H9 (cell line): ENCODE measurements at regions not wholly inside any gene's neighbourhood (a gene's known extent, or its start where the extent isn't known, plus 50 kb on each side); places are given as distances from the start of the nearest gene placed in this dataset.

ENCODE experiments used
- DNase-seq: peaks from one replicate; pipeline ENCODE4 v3.0.0-alpha.2; 2017
- H2AFZ ChIP-seq: one replicate; pipeline ENCODE4 v1.6.1; 2013; ENCODE audit warnings: mild to moderate bottlenecking, low read length, control low read depth, moderate library complexity
- H2AK5ac ChIP-seq: 2 replicates; pipeline ENCODE4 v1.6.1; 2013; ENCODE audit warnings: low read length, control low read depth, mixed read lengths; ENCODE audit not compliant: insufficient read length
- H2BK120ac ChIP-seq: one replicate; pipeline ENCODE4 v1.6.1; 2013; ENCODE audit warnings: low read depth, mild to moderate bottlenecking, low read length, control low read depth, inconsistent platforms; ENCODE audit not compliant: poor library complexity, severe bottlenecking
- H2BK12ac ChIP-seq: 2 replicates; pipeline ENCODE4 v1.6.1; 2013; ENCODE audit warnings: low read length, control low read depth, mixed read lengths, low read depth; ENCODE audit not compliant: insufficient read length
- H2BK15ac ChIP-seq: 2 replicates; pipeline ENCODE4 v1.6.1; 2013; ENCODE audit warnings: low read depth, low read length, control low read depth
- H2BK20ac ChIP-seq: one replicate; pipeline ENCODE4 v1.6.1; 2013; ENCODE audit warnings: low read depth, mild to moderate bottlenecking, low read length, control low read depth, inconsistent platforms; ENCODE audit not compliant: poor library complexity, severe bottlenecking
- H2BK5ac ChIP-seq: 2 replicates; pipeline ENCODE4 v1.6.1; 2013; ENCODE audit warnings: low read length, control low read depth, mixed read lengths; ENCODE audit not compliant: insufficient read length
- H3K14ac ChIP-seq: 2 replicates; pipeline ENCODE4 v1.6.1; 2013; ENCODE audit warnings: low read length, control low read depth; ENCODE audit not compliant: insufficient read depth
- H3K18ac ChIP-seq: 2 replicates; pipeline ENCODE4 v1.6.1; 2013; ENCODE audit warnings: low read depth, mild to moderate bottlenecking, mixed read lengths, low read length, control low read depth; ENCODE audit not compliant: insufficient read length
- H3K23ac ChIP-seq: 2 replicates; pipeline ENCODE4 v1.6.1; 2013; ENCODE audit warnings: low read length, control low read depth, mixed read lengths, low read depth; ENCODE audit not compliant: insufficient read length
- H3K23me2 ChIP-seq: 2 replicates; pipeline ENCODE4 v1.6.1; 2013; ENCODE audit warnings: low read depth, mild to moderate bottlenecking, mixed read lengths, low read length, control low read depth; ENCODE audit not compliant: insufficient read length, poor library complexity, severe bottlenecking
- H3K27ac ChIP-seq: 2 replicates; pipeline ENCODE4 v1.5.1; 2013; ENCODE audit warnings: low read length, control low read depth, mixed read lengths, low read depth; ENCODE audit not compliant: insufficient read length
- H3K27me3 ChIP-seq: 2 replicates; pipeline ENCODE4 v1.6.1; 2013; ENCODE audit warnings: low read length, control low read depth, inconsistent platforms; ENCODE audit not compliant: insufficient read depth
- H3K4ac ChIP-seq: 2 replicates; pipeline ENCODE4 v1.6.1; 2013; ENCODE audit warnings: low read depth, mild to moderate bottlenecking, control low read depth, inconsistent platforms, low read length, moderate library complexity
- H3K4me1 ChIP-seq: 2 replicates; pipeline ENCODE4 v1.6.1; 2013; ENCODE audit warnings: low read length, control low read depth, inconsistent platforms; ENCODE audit not compliant: insufficient read depth
- H3K4me2 ChIP-seq: 2 replicates; pipeline ENCODE4 v1.6.1; 2013; ENCODE audit warnings: low read length, control low read depth, mixed read lengths; ENCODE audit not compliant: insufficient read length, insufficient read depth
- H3K56ac ChIP-seq: 2 replicates; pipeline ENCODE4 v1.6.1; 2013; ENCODE audit warnings: low read depth, mild to moderate bottlenecking, mixed read lengths, low read length, control low read depth; ENCODE audit not compliant: insufficient read length
- H3K79me1 ChIP-seq: 2 replicates; pipeline ENCODE4 v1.6.1; 2013; ENCODE audit warnings: low read depth, mild to moderate bottlenecking, moderate library complexity, low read length, control low read depth, inconsistent platforms; ENCODE audit not compliant: insufficient read depth, poor library complexity, severe bottlenecking
- H3K79me2 ChIP-seq: 2 replicates; pipeline ENCODE4 v1.6.1; 2013; ENCODE audit warnings: low read length, control low read depth, inconsistent platforms; ENCODE audit not compliant: insufficient read depth
- H3K9ac ChIP-seq: 2 replicates; pipeline ENCODE4 v1.6.1; 2013; ENCODE audit warnings: low read length, control low read depth, mixed read lengths; ENCODE audit not compliant: insufficient read length; ENCODE audit errors: extremely low read depth
- H3K9me3 ChIP-seq: one replicate; pipeline ENCODE4 v1.6.1; 2013; ENCODE audit warnings: low read depth, low read length, inconsistent platforms; ENCODE audit not compliant: control insufficient read depth
- H3T11ph ChIP-seq: one replicate; pipeline ENCODE4 v1.6.1; 2013; ENCODE audit warnings: mild to moderate bottlenecking, low read length, control low read depth, inconsistent platforms
- H4K20me1 ChIP-seq: one replicate; pipeline ENCODE4 v1.6.1; 2013; ENCODE audit not compliant: control insufficient read depth, insufficient read length, insufficient read depth
- H4K5ac ChIP-seq: 2 replicates; pipeline ENCODE4 v1.6.1; 2013; ENCODE audit warnings: low read depth, mild to moderate bottlenecking, mixed read lengths, low read length, control low read depth; ENCODE audit not compliant: insufficient read length
- H4K8ac ChIP-seq: replicated peaks from 2 replicates; pipeline ENCODE4 v1.6.1; 2013; ENCODE audit warnings: low read length, control low read depth, mixed read lengths, low read depth; ENCODE audit not compliant: insufficient read length
- H4K91ac ChIP-seq: 2 replicates; pipeline ENCODE4 v1.6.1; 2013; ENCODE audit warnings: low read depth, mild to moderate bottlenecking, moderate library complexity, mixed read lengths, low read length, control low read depth; ENCODE audit not compliant: insufficient read length
- H3K27ac Mint-ChIP-seq, 3 experiments: 2 replicates in 2 of 3; 3 replicates in 1 of 3; pipeline ENCODE4 v1.8.0; 2020 to 2021; ENCODE audit warnings: mixed read lengths in 3 of 3, mild to moderate bottlenecking in 1 of 3, moderate library complexity in 1 of 3
- H3K27me3 Mint-ChIP-seq: 2 replicates; pipeline ENCODE4 v1.8.0; 2021; ENCODE audit warnings: low read depth, mild to moderate bottlenecking, moderate library complexity, mixed read lengths
- H3K36me3 Mint-ChIP-seq, 3 experiments: 2 replicates in 2 of 3; 3 replicates in 1 of 3; pipeline ENCODE4 v1.8.0; 2020 to 2021; ENCODE audit warnings: low read depth in 3 of 3, mixed read lengths in 3 of 3; ENCODE audit not compliant: insufficient read depth in 1 of 3
- H3K4me1 Mint-ChIP-seq, 2 experiments: 2 replicates each; pipeline ENCODE4 v1.8.0; 2020; ENCODE audit warnings: mixed read lengths in 2 of 2
- H3K4me3 Mint-ChIP-seq, 2 experiments: 2 replicates in 1 of 2; 3 replicates in 1 of 2; pipeline ENCODE4 v1.8.0; 2020 to 2021; ENCODE audit warnings: mild to moderate bottlenecking in 2 of 2, mixed read lengths in 2 of 2, moderate library complexity in 1 of 2
- H3K9me3 Mint-ChIP-seq, 2 experiments: 2 replicates in 1 of 2; 3 replicates in 1 of 2; pipeline ENCODE4 v1.8.0; 2020; ENCODE audit warnings: mild to moderate bottlenecking in 2 of 2, mixed read lengths in 2 of 2, moderate library complexity in 1 of 2
- CTCF ChIP-seq: fragments of 200-600 bp; sonication (generic); conservative IDR thresholded peaks from 3 replicates; pipeline ENCODE4 v1.8.0; 2021; ENCODE audit warnings: antibody characterized with exemption, mild to moderate bottlenecking
- WGBS: extraction: QIAGEN DNeasy Blood & Tissue Kit; methylation state at CpG from one replicate; pipeline ENCODE4 v1.1.7; 2013; ENCODE audit warnings: missing lambda C conversion rate, low lambda C conversion rate, mixed read lengths; ENCODE audit not compliant: insufficient read length; ENCODE audit errors: extremely low coverage; 5-methylcytosine and 5-hydroxymethylcytosine counted together

- H2BK120ac ChIP-seq = no peak overlapping the region
- H3K23me2 ChIP-seq = no peaks in the 10 kb centered on the region
- no peaks in the 10 kb centered on the region for H3K27me3 ChIP-seq
- no peak overlapping the region for H3K4ac ChIP-seq
- no peak overlapping the region for H3T11ph ChIP-seq
- H2AFZ ChIP-seq = no peak overlapping the region
- Mint-ChIP-seq H3K4me1 (no peaks in the 10 kb centered on the region), H3K4me3 (no peak overlapping the region), H3K27me3 (no peaks in the 10 kb centered on the region; the same call in 1 of the 2 replicates), H3K9me3 (peaks cover 33 to 38% of the 10 kb centered on the region in 2 experiments), H3K27ac (no peak overlapping the region), H3K36me3 (peaks cover 10 to 46% (median 29%) of the 10 kb centered on the region in 3 experiments)
- H3K18ac ChIP-seq = no peak overlapping the region
- WGBS = no CpG with 5 or more reads among the region's 29 CpGs
- no peak overlapping the region for H3K9ac ChIP-seq
- no peak overlapping the region for H3K56ac ChIP-seq
- DNase-seq = no peak
- no peak overlapping the region for H2BK5ac ChIP-seq
- H3K4me1 ChIP-seq = no peaks in the 10 kb centered on the region
- H2BK20ac ChIP-seq = no peak overlapping the region
- H4K91ac ChIP-seq = no peak overlapping the region
- H3K79me2 ChIP-seq = no peaks in the 10 kb centered on the region
- no peak overlapping the region for H4K8ac ChIP-seq
- no peak overlapping the region for H3K14ac ChIP-seq
- TF ChIP-seq CTCF = no peak
- no peaks in the 10 kb centered on the region for H4K20me1 ChIP-seq
- H3K23ac ChIP-seq = no peak overlapping the region
- no peak overlapping the region for H3K4me2 ChIP-seq
- H3K79me1 ChIP-seq = no peaks in the 10 kb centered on the region
- no peak overlapping the region for H3K27ac ChIP-seq
- no peak overlapping the region for H2BK15ac ChIP-seq
- no peak overlapping the region for H2AK5ac ChIP-seq
- peaks cover 4% of the 10 kb centered on the region for H3K9me3 ChIP-seq
- no peak overlapping the region for H2BK12ac ChIP-seq
- H4K5ac ChIP-seq = no peak overlapping the region
Observed at GRCh38 chr13:68107667-68108066, 877.5 kb upstream of the PCDH9 start.
